RWPE1 (cell line): ENCODE measurements at regions not wholly inside any gene's neighbourhood (a gene's known extent, or its start where the extent isn't known, plus 50 kb on each side); places are given as distances from the start of the nearest gene placed in this dataset.
A peak's percentile ranks its signal among the peaks of the same experiment; 100 is the strongest.

ENCODE experiments used
- CTCF ChIA-PET: fragments of 350-600 bp; sonication (Branson Sonifier 250); formaldehyde crosslinking; extraction: SDS; loops from one replicate; lab custom pipeline; 2021; lab: Yijun Ruan, JAX
- POLR2A ChIA-PET: fragments of 400-600 bp; formaldehyde crosslinking; extraction: SDS; loops from one replicate; lab custom pipeline; 2020; ENCODE audit warnings: antibody characterized with exemption; ENCODE audit not compliant: low non-redundant PET; lab: Yijun Ruan, JAX
- DNase-seq: peaks from one replicate; pipeline ENCODE4 v3.0.0; 2012; ENCODE audit warnings: low spot score
- H3K27ac ChIP-seq: fragments of 450-650 bp; 2 replicates; pipeline ENCODE4 v1.5.1; 2017
- TF ChIP-seq, protein P1 (sequence below): fragments of 450-650 bp; conservative IDR thresholded peaks from 2 replicates; pipeline ENCODE4 v1.5.1; 2017; ENCODE audit warnings: low read depth, mild to moderate bottlenecking

DNA sequence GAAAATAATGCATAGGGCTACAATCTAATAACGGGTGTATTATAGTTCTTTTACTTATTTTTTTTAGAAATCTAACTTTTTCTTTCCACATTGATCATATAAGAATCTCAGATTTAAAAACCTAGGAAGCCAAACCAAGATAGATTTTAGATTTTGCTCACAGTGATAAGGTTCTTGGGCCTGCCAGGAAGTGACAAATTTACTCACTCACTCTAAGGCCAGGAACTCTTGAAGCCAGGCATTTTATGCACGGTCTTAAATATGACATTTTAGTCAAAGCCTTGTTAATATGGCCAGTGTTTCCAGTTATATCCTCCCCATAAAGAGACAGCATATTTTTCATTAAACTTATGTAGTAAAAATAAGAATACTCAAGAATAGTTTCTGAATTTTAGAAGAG, 271.4 kb downstream of the SQOR start:
- ChIA-PET CTCF (no interaction called here), POLR2A (no interaction called here)
- DNase-seq = no peak
- TF ChIP-seq, protein P1, sequence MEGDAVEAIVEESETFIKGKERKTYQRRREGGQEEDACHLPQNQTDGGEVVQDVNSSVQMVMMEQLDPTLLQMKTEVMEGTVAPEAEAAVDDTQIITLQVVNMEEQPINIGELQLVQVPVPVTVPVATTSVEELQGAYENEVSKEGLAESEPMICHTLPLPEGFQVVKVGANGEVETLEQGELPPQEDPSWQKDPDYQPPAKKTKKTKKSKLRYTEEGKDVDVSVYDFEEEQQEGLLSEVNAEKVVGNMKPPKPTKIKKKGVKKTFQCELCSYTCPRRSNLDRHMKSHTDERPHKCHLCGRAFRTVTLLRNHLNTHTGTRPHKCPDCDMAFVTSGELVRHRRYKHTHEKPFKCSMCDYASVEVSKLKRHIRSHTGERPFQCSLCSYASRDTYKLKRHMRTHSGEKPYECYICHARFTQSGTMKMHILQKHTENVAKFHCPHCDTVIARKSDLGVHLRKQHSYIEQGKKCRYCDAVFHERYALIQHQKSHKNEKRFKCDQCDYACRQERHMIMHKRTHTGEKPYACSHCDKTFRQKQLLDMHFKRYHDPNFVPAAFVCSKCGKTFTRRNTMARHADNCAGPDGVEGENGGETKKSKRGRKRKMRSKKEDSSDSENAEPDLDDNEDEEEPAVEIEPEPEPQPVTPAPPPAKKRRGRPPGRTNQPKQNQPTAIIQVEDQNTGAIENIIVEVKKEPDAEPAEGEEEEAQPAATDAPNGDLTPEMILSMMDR = no peak
- H3K27ac ChIP-seq = no peak overlapping the region

DNA sequence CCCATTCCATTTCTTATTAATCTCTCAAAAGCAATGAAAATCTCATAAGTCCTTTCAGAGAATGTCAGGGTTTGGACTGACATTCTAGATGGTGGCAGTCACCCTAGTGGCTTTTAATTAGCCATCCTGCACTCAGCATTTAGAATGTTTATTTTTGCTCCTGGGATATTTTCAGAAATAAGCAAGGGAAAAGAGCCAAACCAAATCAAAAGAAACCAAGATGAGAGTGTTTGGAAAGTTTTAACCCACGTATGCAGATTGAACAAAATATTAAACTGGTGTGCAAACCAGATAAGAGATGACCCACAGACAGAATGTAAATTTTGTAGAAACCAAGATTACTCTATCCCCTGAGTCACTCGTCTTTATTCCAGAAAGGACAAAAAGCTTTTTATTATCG, 275.8 kb downstream of the SQOR start:
- DNase-seq = no peak
- TF ChIP-seq, protein P1 = no peak
- ChIA-PET POLR2A (no interaction called here), CTCF (no interaction called here)
- no peak overlapping the region for H3K27ac ChIP-seq

GRCh38 chr15:45913451-45913850, 278.6 kb downstream of the SQOR start:
- H3K27ac ChIP-seq = no peak overlapping the region
- TF ChIP-seq, protein P1 = no peak
- POLR2A ChIA-PET = no interaction called here
- CTCF ChIA-PET = no interaction called here
- no peak for DNase-seq

- no peak for DNase-seq
- POLR2A ChIA-PET = no interaction called here
- CTCF ChIA-PET = no interaction called here
- TF ChIP-seq, protein P1 = no peak
- H3K27ac ChIP-seq = no peak overlapping the region
These were observed 279.6 kb downstream of the SQOR start for GRCh38 chr15:45914425-45914824.

DNA sequence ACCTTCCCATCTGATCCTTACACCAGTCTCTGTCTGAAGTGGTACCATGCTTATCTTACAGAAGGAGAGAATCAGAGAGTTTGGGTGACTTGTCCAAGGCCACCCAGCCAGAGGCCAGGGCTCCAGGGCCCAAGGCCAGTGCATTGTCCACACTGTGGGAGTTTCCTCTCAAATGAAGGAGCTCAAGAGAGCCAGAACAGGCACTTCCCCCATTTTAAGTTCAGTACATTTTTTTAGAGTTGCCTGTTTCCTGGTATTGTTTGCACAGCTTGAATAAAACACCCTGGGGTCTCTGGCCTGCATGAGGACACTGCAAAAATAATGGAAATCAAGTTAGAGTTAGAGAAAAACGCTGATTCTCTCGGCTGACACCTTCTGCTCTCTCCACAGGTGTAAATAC, 284.0 kb downstream of the SQOR start:
- ChIA-PET POLR2A (no interaction called here), CTCF (interaction anchor here (0.6 kb wide), 1 partner anchor 406 kb away, joined by 4 read pairs; no protein-coding TSS in a partner anchor)
- TF ChIP-seq, protein P1 = no peak
- DNase-seq = no peak
- no peak overlapping the region for H3K27ac ChIP-seq

GRCh38 chr15:45919806-45920205, 285.0 kb downstream of the SQOR start:
- CTCF ChIA-PET = interaction anchor here (1.4 kb wide), 1 partner anchor 10 kb away, joined by 3 read pairs; no protein-coding TSS in a partner anchor
- TF ChIP-seq, protein P1 = no peak
- POLR2A ChIA-PET = no interaction called here
- H3K27ac ChIP-seq = no peak overlapping the region
- peak; percentile 88 for DNase-seq
